HTR-8/SVneo (cell line): ENCODE measurements at regions not wholly inside any gene's neighbourhood (a gene's known extent, or its start where the extent isn't known, plus 50 kb on each side); places are given as distances from the start of the nearest gene placed in this dataset.
"Not testable (repeated sequence)": the region's sequence is repeated elsewhere in the genome, so short reads cannot be mapped to it uniquely, and the experiment has no call there.

Experiments
- DNase-seq: peaks from one replicate; pipeline ENCODE4 v3.0.0; 2011; ENCODE audit warnings: low spot score, mixed read lengths; ENCODE audit not compliant: insufficient read length
- FAIRE-seq: peaks from 2 replicates; lab custom pipeline; 2011; peaks lifted over from hg19 to GRCh38; lab: Jason Lieb, UNC

DNA sequence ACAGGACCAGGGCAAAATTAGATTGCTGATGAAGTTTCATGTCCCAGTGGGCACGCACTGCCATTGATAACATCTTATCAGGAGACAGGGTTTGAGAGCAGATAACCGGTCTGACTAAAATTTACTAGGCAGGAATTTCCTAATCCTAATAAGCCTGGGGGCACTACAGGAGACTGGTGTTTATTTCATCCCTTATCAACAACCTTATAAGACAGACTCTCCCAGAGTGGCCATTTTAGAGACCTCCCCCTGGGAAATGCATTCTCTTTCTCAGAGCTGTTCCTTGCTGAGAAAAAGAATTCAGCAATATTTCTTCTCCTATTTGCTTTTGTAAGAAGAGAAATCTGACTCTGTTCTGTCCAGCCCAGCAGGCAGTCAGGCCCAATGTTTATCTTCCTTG, 423.4 kb upstream of the IMPG1 start:
- DNase-seq (no peak), FAIRE-seq (no peak)

DNA sequence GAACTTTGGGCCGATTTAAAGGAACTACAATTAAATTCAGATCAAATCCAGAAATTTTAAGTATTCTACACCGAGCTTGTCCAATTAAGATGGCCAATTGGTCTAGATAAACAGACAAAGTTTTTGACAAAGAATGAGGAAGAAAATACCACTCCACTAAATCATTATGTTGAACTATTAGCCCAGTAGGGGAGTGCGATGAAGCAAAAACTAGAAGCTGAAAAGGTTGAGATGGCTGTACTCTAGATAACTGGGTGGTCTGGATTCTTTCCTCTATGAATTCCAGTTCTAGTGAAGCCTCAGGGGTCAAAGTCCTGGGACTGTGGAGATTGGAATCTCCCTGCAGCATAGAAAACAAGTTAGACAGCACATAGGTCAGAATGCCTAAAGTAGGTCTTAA, 418.9 kb upstream of the IMPG1 start:
- not testable (repeated sequence) for DNase-seq, FAIRE-seq

DNA sequence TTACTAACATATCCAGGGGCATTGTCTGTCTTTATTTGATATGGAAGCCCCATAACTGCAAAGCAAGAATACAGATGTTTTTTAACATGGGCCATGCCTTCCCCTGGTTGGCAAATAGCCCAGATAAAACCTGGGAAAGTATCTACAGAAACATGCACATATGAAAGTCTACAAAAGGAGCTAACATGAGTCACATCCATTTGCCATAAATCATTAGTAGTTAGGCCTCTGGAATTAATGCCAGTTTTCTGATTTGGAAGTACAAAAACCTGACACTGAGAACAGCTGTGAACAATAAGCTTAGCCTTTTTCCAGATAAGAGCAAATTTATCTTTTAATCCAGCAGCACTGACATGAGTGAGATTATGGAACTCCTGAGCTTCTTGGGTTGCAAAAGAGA, 418.0 kb upstream of the IMPG1 start:
- FAIRE-seq (no peak), DNase-seq (no peak)

DNA sequence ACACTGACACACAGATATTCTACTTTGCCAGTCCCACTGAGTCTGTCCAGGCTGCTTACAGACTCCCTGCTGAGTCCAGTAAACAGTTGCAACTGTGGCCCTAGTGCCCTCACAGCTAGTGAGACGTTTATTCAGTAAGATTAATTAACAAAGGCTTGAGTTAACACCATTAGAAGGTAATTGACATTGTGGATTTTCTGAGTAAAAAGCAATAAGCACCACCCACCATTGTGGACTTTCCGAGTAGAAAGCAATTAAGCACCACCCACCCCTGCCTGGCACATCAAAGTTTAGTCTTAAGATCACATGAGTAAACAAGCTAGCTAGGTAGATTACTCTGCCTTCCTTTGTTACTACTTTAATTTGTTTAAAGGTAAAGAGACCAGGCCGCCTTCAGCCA, 408.6 kb upstream of the IMPG1 start:
- FAIRE-seq, result no peak
- DNase-seq, result no peak

DNA sequence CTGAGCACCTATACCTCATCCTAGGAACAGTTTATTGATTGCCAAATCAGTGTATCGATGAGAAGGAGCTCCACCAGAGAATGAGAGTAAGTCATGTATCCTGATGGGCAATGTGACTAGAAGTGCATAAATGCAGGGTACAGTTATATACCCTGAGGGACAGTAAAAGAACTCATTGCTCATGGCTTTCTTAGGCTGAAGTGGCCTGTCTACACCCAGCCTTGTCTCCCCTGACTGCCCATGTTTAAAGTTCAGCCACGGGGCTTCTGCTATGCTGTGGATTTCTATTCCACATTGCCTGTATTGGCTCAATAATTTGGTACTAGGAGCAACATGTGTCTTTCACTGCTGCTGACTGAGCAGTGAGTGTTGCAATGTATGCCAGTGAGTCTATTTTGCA, 400.4 kb upstream of the IMPG1 start:
- no peak for FAIRE-seq

DNA sequence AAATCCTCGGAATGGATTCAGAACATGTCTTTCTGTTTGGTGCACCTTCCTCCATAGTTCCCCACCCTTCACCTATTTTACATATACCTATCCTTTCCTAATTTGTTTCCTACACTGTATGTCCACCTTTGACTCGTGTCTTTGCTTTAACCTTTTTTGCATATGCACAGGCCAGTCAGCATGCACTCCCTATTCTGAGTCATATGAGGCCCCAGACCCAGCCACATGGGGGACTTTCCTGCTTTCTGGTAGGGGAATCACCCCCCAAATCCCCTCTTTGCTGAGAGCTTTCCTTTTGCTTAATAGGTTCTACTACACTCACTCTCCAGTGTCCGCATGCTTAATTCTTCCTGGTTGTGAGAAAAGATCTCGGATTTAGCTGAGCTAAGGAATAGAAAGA, 393.8 kb upstream of the IMPG1 start:
- FAIRE-seq (no peak), DNase-seq (no peak)

More for the DNA sequence above, 400.4 kb upstream of the IMPG1 start:
- no peak for DNase-seq

DNA sequence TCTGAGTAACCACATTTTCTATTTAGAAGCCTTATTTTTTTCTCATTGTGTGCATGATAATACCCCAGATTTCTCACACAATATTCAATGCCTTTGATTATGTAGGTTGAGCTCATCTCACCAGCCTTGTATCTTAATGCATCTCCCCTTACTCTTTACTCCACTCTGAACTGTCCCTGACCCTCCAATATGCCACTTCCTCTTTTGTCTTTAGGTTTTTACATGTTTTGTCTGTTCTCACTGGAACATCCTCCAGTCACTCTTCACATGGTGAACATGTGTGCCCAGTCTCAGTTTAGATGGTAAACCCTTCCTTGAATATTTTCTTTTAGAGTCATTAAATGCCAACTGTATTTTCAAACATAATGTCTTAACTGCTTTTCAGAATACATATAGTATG, 392.9 kb upstream of the IMPG1 start:
- no peak for FAIRE-seq
- DNase-seq, result no peak

DNA sequence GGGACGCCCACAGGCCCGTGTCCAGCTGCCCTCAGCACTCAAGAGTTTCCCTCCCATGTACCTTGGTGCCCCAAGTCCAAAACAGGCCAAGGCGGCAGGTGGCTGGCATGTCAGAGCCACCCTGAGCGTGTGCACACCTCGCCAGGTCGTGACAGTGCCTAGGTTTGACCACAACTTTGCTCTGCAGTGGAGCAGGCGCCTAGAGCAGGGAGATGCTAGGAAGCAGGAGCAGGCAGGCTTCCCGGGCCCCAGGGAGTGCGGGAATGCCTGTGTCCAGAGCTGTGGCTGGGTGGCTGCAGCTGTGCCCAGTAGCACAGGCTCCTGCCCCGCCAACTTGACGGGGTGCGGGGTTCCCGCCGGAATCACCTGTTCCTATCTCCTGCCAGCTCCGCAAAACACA, 380.8 kb upstream of the IMPG1 start:
- DNase-seq, result no peak
- FAIRE-seq, result no peak

DNA sequence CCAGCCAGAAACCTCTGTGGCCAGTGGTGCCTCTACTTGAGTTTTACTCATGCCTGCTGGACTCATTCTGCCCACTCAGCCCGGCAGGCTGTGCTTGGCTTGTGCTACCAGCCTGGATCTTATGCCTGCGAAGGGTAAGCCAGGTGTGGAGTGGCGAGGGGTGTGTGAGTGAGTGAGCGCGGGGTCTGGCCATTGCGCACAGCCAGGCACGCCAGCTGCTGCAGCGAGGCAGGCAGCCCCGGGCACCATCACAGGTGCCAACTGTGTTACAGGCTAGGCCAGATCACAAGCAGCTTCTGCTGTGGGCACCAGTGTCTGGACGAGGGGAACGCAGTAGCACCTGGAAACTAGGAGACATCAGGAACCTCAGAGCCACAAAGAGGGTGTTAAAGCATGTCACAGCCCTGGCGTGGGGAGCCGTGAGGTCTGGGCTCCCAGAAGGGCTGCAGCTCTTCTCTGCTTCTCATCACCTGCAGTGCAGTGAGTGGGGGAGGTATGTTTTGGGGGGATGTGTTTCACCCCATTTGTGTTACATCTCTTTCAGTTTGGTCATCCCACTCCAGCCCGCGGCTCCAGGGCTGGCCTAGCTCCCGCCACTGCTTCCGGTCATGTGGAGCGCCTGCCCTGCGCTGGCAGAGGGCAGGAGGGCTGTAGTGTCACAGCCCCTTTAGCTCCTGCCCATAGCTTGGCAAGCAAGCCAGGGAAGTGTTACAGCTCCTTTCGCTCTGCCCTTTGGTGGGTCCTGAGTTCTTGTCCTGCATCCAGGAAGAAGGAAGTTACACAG, 379.7 kb upstream of the IMPG1 start:
- DNase-seq (no peak), FAIRE-seq (no peak)

DNA sequence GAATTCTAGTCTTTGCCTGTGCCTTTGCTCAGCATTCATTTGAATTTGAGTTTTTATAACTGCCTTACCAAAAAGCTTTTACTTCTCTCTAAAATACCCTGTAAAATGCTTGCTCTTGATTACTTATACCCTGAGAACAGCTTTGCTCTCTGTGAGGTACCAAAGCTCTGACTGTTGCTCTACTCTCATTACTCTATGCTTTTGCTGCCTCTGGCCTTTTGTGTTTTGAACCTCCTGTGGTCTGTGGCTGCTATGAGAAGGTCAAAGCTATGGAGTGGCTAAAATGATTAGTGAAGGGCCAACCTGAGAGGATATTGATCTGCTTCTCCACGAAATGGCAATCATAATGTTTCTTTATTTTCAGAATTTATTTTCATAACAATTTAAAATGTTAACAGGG, 375.6 kb upstream of the IMPG1 start:
- DNase-seq, result no peak
- FAIRE-seq, result no peak

DNA sequence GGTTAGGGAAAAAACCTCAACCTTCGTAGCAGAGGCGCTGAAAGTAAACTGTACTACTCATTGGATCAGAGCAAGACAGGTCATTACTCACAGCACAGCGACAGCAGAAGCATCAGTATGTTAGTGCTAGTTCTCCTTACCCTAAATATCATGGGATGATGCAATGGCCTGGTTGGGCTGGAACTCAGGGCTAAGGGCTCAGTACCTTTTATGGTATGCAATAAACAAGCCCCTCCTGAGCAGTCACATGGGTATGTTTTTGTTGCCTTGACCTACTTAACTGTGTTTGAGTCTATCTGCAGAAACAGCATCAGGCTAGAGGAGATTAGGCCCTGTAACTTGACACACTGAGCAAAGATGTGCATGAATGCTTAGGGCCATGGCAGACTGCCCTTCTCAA, 369.4 kb upstream of the IMPG1 start:
- FAIRE-seq (no peak), DNase-seq (no peak)

DNA sequence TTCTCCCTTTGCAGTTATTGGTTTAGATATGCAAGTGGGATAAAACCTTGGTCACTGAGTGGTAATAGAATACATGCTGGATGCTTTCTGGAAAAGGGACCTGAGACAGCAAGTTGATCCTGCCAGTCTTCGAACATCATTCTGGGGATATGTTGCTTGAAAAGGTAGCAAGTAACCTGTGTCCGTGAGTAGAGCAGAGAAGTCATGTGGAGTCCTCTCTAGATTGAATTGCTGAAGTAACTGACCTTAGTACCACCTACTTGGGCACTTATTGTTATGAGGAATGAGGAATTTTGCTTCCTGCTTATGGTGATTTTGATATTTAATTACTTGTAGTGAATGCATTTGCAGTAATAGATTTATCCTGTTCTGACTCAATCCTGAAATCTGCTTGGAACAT, 367.3 kb upstream of the IMPG1 start:
- FAIRE-seq, result no peak
- DNase-seq, result no peak

DNA sequence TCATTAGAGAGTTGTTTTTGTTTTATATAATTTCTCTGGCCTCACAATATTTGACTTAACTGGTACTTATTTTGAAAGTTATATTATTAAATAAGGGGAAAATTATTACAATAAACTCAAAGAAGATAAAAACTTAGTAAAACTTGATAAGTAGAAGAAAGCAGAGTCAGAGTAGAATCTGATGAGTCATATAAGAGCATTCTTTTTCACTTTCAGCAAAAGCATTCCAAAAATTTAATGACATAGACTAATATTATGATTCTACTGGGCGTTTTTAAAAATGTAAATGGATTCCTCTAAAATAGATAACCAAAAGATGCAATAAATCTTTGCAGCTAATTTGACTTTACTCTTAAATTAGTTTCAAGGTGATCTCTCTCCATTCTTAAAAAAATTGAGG, 366.3 kb upstream of the IMPG1 start:
- no peak for FAIRE-seq
- no peak for DNase-seq

DNA sequence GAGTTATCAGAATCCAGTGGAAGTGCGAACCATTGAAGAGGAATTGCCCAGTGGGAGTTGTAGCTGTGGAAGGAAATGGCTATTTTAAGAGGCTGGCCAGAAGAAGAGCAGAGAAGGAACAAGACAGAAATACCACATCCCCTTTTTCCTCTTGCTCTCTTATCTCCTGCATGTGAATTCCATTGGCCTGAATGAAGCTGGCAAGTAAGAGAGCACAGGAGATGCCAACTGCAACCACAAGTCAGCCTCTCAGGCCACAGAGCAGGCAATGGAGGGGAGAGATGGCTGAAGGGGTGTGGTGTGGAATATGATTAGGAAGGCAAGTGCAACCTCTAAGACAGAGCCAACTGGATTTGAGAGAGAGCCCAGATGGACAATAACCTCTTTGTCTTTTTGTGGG, 362.7 kb upstream of the IMPG1 start:
- DNase-seq (no peak), FAIRE-seq (no peak)

DNA sequence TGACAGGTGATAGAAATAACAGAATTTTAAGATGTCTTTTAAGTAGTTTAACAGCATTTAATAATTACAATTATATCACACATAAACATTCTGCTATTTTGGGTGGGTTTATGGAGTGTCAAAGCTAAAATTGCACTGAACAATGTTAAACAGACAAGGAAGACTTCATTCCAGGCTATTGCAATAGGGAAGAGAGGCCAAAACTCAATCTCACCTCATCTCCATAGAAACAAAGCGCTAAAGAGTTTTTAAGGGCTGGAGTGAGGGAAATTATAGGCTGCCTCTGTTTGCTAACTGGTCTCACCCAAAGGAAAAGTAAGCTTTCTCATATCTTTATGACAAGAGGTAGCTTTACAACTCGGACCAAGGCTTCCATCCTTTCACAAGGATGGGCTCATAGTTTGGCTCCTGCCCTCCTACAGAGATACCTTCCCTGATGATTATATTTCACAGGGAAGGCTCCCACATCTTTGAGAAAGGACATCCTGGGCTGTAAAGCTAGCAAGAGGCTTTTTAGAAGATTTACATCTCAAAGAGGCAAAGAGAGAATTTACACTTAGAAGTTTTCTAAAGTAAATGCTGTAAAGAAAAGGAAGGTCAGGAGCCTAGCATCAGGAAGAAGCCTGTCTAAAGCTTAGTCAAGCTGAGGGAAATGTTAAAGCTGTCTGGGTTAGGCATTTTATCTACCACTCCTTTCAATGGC, 350.2 kb upstream of the IMPG1 start:
- FAIRE-seq, result no peak
- DNase-seq, result no peak

DNA sequence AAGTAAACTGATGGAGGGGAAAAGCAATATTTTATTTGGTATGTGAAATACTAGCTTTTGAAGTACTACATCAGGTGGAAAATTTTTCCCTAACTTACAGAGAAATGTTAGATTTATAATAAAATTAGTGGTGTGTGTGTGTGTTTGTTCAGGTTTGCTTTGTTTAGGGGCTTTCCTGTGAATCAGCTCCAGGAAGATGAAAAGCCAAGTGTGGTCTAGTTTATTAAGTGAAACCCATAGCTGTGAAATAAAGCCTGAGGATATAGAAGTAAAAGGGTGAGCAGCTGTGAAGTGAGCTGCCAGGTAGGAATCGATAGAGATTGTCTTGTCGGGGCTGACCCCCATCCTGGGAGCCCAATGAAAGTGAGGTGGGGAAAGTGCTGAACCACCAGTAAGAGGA, 347.6 kb upstream of the IMPG1 start:
- DNase-seq, result no peak
- no peak for FAIRE-seq

DNA sequence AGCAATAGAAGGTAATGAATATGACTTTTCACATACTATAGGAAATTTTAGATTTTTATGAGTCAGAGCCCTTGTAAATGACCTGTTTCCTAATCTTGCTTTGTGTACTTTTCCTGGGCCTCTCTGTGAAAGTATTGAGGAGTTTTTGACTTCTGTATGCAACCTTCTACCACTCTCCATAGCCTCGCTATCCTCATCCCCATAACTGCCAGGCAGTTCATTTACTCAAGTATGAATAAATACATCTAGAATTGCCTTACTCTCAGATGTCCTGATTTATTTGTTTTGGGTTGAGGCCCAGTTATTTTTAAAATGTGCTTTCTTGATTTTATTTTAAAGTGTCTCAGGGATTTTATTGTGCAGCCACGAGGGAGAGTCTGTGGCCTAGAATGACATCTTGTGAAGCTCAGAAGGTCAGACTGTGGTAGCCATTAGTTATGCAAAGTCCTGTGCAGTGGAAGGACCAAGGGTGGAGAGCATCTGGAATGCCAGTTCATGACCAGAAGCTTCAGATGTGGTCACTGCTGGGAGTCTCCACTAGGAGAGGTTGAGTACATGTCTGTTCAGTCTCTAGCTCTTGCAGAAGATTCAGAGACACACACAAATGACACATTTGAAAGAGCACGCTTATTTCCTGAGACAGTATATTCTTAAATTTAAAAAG, 346.2 kb upstream of the IMPG1 start:
- FAIRE-seq (no peak), DNase-seq (no peak)

DNA sequence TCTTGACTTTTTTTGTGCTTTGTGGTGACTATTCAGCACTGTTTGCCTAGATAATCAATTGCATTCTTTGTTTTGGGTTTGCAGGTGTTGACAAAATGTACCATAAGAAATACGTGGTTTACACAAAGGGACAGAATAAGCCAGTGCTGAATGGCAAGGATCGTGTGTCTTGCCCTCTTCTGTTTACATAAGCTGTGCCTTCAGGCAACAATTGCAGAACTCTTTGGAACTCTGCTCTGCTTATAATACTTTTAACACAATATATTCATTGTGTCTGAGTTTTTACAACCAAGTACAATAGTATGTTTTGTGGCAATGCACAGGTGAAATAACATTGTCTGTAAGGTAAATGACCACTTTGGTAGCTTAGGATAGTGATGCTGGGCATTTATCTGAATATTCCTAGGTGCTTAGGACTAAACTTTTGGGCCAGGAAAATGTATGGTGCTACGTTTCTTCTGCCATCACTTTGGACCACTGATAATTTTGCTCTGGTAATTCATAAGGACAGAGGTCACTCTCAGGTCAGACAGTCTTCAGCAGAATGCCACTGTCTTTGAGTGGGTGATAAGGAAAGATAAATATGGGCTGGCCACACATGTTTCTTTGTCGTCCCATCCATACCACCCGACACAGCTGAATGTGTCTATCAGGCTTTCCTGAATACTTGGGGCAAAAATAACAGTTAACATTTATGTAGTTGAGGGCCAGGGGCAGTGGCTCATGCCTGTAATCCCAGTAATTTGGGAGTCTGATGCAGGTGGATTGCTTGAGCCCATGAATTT, 344.6 kb upstream of the IMPG1 start:
- no peak for DNase-seq
- FAIRE-seq, result no peak

DNA sequence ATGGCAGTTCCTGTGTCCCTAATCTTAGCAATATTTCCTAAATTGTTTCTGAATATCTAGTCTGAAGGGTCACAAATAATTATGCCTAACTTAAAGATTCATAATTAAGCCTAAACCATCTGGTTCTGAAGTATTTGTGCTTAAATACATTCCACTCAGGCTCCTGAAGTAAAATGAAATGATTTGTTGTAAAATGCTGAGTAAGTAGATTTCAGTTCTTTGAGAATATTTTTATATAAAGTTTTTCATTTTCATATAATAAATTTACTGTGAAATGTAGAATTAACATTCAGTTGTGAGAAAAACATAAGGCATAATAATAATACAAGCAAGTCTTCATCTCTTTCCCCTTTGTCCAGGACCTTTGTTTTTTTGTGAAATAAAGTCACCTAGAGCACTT, 330.6 kb upstream of the IMPG1 start:
- FAIRE-seq (no peak), DNase-seq (no peak)

DNA sequence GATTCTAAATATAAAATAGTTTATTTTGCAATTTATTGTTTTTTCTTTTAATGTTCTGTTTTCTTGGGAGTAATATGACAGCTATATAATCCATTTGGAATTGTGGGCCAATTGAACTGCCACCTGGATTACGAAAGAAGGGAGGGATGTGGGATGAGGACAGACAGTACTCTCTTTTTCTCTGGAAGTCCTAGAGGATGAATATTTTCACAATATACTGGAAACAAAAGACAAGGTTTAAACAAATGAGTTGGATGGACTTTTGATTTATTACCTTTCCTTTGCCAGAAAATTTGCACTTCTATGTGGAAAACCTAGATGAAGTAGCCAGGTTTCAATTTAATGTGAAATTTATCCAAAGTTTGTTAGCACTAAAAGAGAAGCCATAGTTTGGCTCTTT, 325.5 kb upstream of the IMPG1 start:
- no peak for FAIRE-seq
- DNase-seq, result no peak

DNA sequence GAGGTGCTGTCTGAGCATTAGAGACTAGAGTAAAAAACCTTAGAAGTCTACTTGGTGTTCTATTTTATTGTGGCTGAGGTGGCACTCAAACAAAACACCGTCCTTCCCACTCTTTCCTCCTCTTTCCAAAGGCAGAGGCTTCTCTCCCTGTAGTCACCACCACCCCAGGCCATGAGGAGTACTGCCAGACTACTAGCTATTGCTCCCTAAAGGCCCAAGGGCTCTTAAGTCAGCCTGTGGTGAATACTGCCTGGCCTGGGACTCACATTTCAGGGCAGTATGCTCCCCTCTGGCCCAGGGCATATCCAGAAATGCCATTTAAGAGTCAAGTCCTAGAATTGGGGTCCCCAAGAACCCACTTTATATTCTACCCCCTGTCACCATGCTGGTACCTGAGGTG, 309.7 kb upstream of the IMPG1 start:
- DNase-seq (no peak), FAIRE-seq (no peak)
